GM12878 (cell line): ENCODE measurements at regions not wholly inside any gene's neighbourhood (a gene's known extent, or its start where the extent isn't known, plus 50 kb on each side); places are given as distances from the start of the nearest gene placed in this dataset.

Experiments used
- ATAC-seq: fragments of 200-7000 bp; cut with Tn5 transposase; 3 replicates; pipeline ENCODE4 v1.9.1; 2020; ENCODE audit warnings: mild to moderate bottlenecking, moderate library complexity
- BruUV-seq: library from RNA; stranded (reverse); fragments of 400-500 nt; replicated peaks from 2 replicates; lab custom pipeline; 2021; lab: Mats Ljungman, UMichigan
- CTCF ChIA-PET: fragments of 300-600 bp; sonication (Branson Sonifier 250); formaldehyde crosslinking; extraction: SDS; loops from one replicate; lab custom pipeline; 2021; ENCODE audit warnings: inconsistent platforms; lab: Yijun Ruan, JAX
- POLR2A ChIA-PET: fragments of 350-600 bp; formaldehyde crosslinking; extraction: SDS; loops from one replicate; lab custom pipeline; 2021; ENCODE audit warnings: inconsistent platforms; lab: Charles Lee
- RAD21 ChIA-PET: fragments of 300-600 bp; sonication (Branson Sonifier 250); formaldehyde crosslinking; loops from one replicate; lab custom pipeline; 2023; ENCODE audit warnings: antibody characterized with exemption; ENCODE audit not compliant: unreplicated experiment; lab: Charles Lee
- SMC1A ChIA-PET: fragments of 300-600 bp; sonication (Branson Sonifier 250); formaldehyde crosslinking; loops from one replicate; lab custom pipeline; 2023; ENCODE audit not compliant: unreplicated experiment, uncharacterized antibody; lab: Charles Lee
- DNase-seq: peaks from one replicate; pipeline ENCODE4 v3.0.0-alpha.2; 2011; ENCODE audit warnings: low read depth, low spot score
- FAIRE-seq: peaks from 3 replicates; lab custom pipeline; 2011; peaks lifted over from hg19 to GRCh38; lab: Jason Lieb, UNC
- H2AFZ ChIP-seq: 2 replicates; pipeline ENCODE4 v1.6.0; 2011; ENCODE audit warnings: low read depth, low read length, control low read depth; ENCODE audit not compliant: control insufficient read depth
- H3K27ac ChIP-seq: 2 replicates; pipeline ENCODE4 v1.5.1; 2011; ENCODE audit warnings: control low read depth; ENCODE audit not compliant: control insufficient read depth, insufficient read depth
- H3K27me3 ChIP-seq, 2 experiments: replicated peaks in 1 of 2; 2 replicates each; pipeline versions ENCODE4 v1.6.0 to v1.6.1; 2011; ENCODE audit warnings: low read length in 1 of 2; ENCODE audit not compliant: control insufficient read depth in 2 of 2, insufficient read depth in 2 of 2
- H3K36me3 ChIP-seq, 2 experiments: 2 replicates each; pipeline ENCODE4 v1.5.1; 2011; ENCODE audit warnings: low read length in 1 of 2; ENCODE audit not compliant: control insufficient read depth in 2 of 2, insufficient read depth in 2 of 2
- H3K4me1 ChIP-seq: 2 replicates; pipeline ENCODE4 v1.6.1; 2011; ENCODE audit warnings: mild to moderate bottlenecking, low read length, moderate library complexity, mixed read lengths; ENCODE audit not compliant: control insufficient read depth, insufficient read depth
- H3K4me2 ChIP-seq: 2 replicates; pipeline ENCODE4 v1.6.0; 2011; ENCODE audit warnings: control low read depth; ENCODE audit not compliant: control insufficient read depth, insufficient read depth
- H3K4me3 ChIP-seq: fragments of 200-600 bp; sonication (generic); 2 replicates; pipeline ENCODE4 v1.5.1; 2016
- H3K79me2 ChIP-seq: 2 replicates; pipeline ENCODE4 v1.6.0; 2011; ENCODE audit warnings: low read length; ENCODE audit not compliant: control insufficient read depth, insufficient read depth
- H3K9ac ChIP-seq: 2 replicates; pipeline ENCODE4 v1.8.0; 2011; ENCODE audit warnings: low read length, control low read depth, mixed read lengths; ENCODE audit not compliant: control insufficient read depth, insufficient read depth
- H3K9me3 ChIP-seq: replicated peaks from 3 replicates; pipeline ENCODE4 v1.5.1; 2011; ENCODE audit warnings: mild to moderate bottlenecking, low read length; ENCODE audit not compliant: control insufficient read depth, insufficient read depth
- H4K20me1 ChIP-seq: 2 replicates; pipeline ENCODE4 v1.6.0; 2011; ENCODE audit not compliant: control insufficient read depth, insufficient read depth
- ETV6 ChIP-seq, 2 experiments: fragments of 450-650 bp in 1 of 2; IDR thresholded peaks in 1 of 2; conservative IDR thresholded peaks in 1 of 2; 2 replicates each; pipeline ENCODE4 v1.6.1; 2014; ENCODE audit warnings: antibody characterized with exemption in 1 of 2, borderline replicate concordance in 1 of 2, low read depth in 1 of 2, mild to moderate bottlenecking in 1 of 2, moderate library complexity in 1 of 2
- RB1 ChIP-seq: fragments of 450-650 bp; formaldehyde crosslinking; IDR thresholded peaks from 2 replicates; pipeline ENCODE4 v1.6.1; 2017; ENCODE audit warnings: mild to moderate bottlenecking, borderline replicate concordance
- SRF ChIP-seq, 2 experiments: IDR thresholded peaks; 2 replicates each; pipeline ENCODE4 v1.6.1; 2011; ENCODE audit warnings: low read depth in 2 of 2, low read length in 2 of 2, mild to moderate bottlenecking in 1 of 2, moderate library complexity in 1 of 2
- STAT3 ChIP-seq: IDR thresholded peaks from 2 replicates; pipeline ENCODE4 v1.6.1; 2011; ENCODE audit warnings: low read depth, low read length, improper control_type of control experiment
- SUPT20H ChIP-seq: IDR thresholded peaks from 2 replicates; pipeline ENCODE4 v1.6.1; 2011; ENCODE audit warnings: low read depth, mild to moderate bottlenecking, low read length, moderate library complexity, borderline replicate concordance; ENCODE audit not compliant: control insufficient read depth
- TCF12 ChIP-seq: IDR thresholded peaks from 2 replicates; pipeline ENCODE4 v1.6.1; 2011; ENCODE audit warnings: low read depth, mild to moderate bottlenecking, low read length
- TCF7 ChIP-seq: IDR thresholded peaks from 2 replicates; pipeline ENCODE4 v1.6.1; 2014; ENCODE audit warnings: antibody characterized with exemption, borderline replicate concordance
- ZBTB11 ChIP-seq: fragments of 450-650 bp; formaldehyde crosslinking; IDR thresholded peaks from 2 replicates; pipeline ENCODE4 v1.5.0; 2022; ENCODE audit warnings: mild to moderate bottlenecking, missing genetic modification characterization
- WGBS: methylation state at CpG from one replicate; pipeline ENCODE4 v1.1.6; 2016; ENCODE audit warnings: low lambda C conversion rate; ENCODE audit not compliant: insufficient replicate concordance, insufficient coverage; ENCODE audit errors: missing lambda C conversion rate; 5-methylcytosine and 5-hydroxymethylcytosine counted together
- in situ Hi-C: fragments of 300-500 bp; cut with MboI; formaldehyde crosslinking; loops from 9 replicates; pipeline ENCODE4 v1.14.3; 2018; ENCODE audit warnings: mixed read lengths
- intact Hi-C: fragments of 100-400 bp; cut with micrococcal nuclease; formaldehyde crosslinking; loops from one replicate; pipeline ENCODE4 v1.14.2; 2022; ENCODE audit not compliant: unreplicated experiment
- TF ChIP-seq, protein P1 (sequence below): fragments of 450-650 bp; IDR thresholded peaks from 2 replicates; pipeline ENCODE4 v1.6.1; 2016; ENCODE audit warnings: mild to moderate bottlenecking

GRCh38 chr4:155468282-155468681 lies 91.5 kb upstream of the MAP9 start:
- CTCF ChIA-PET = interaction anchor here (1.3 kb wide), 1 partner anchor 485 kb away, joined by 3 read pairs; no protein-coding TSS in a partner anchor
- no TSS peak for BruUV-seq
- WGBS = 0% methylated on average over 1 of the region's 1 CpG
- TF ChIP-seq ZBTB11 (CRISPR knock-in tag) (no peak), ETV6 (conservative IDR thresholded peaks at IDR 0.05 in 1 of 2, IDR thresholded peaks at IDR 0.05 in 1 of 2; ENCODE audit: borderline replicate concordance in 1 of 2, low read depth in 1 of 2) (no peak), SRF (IDR thresholded peaks at IDR 0.05; ENCODE audit: low read depth in 2 of 2, low read length in 2 of 2) (no peak), RB1 (no peak), SUPT20H (no peak), TCF7 (no peak), TCF12 (no peak), STAT3 (no peak)
- TF ChIP-seq, protein P1, sequence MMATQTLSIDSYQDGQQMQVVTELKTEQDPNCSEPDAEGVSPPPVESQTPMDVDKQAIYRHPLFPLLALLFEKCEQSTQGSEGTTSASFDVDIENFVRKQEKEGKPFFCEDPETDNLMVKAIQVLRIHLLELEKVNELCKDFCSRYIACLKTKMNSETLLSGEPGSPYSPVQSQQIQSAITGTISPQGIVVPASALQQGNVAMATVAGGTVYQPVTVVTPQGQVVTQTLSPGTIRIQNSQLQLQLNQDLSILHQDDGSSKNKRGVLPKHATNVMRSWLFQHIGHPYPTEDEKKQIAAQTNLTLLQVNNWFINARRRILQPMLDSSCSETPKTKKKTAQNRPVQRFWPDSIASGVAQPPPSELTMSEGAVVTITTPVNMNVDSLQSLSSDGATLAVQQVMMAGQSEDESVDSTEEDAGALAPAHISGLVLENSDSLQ = no peak
- TF ChIP-seq, all 136 proteins: peak for 0
- no peak overlapping the region for H2AFZ ChIP-seq
- intact Hi-C loops = no loop called here
- no peak for DNase-seq
- H3K27ac ChIP-seq = no peak overlapping the region
- no peak overlapping the region for H3K4me2 ChIP-seq
- SMC1A ChIA-PET = no interaction called here
- H3K9ac ChIP-seq = no peak overlapping the region
- RAD21 ChIA-PET = interaction anchor here (1.2 kb wide), 1 partner anchor 319 kb away, joined by 3 read pairs; no protein-coding TSS in a partner anchor
- H3K36me3 ChIP-seq = no peaks in the 10 kb centered on the region
- no peaks in the 10 kb centered on the region for H4K20me1 ChIP-seq
- no peaks in the 10 kb centered on the region for H3K9me3 ChIP-seq
- FAIRE-seq = no peak
- no peaks in the 10 kb centered on the region for H3K79me2 ChIP-seq
- in situ Hi-C loops = no loop called here
- no peaks in the 10 kb centered on the region for H3K4me1 ChIP-seq
- H3K4me3 ChIP-seq = no peak overlapping the region
- ATAC-seq = no peak
- POLR2A ChIA-PET = no interaction called here
- H3K27me3 ChIP-seq = no peaks in the 10 kb centered on the region
